Breast epithelium (tissue), 4 donors: ENCODE measurements at regions not wholly inside any gene's neighbourhood (a gene's known extent, or its start where the extent isn't known, plus 50 kb on each side); places are given as distances from the start of the nearest gene placed in this dataset.

ENCODE experiments used
- DNase-seq, 2 donors: peaks; one replicate each; pipeline ENCODE4 v3.0.0-alpha.2; 2019; ENCODE audit warnings: low spot score in 2 of 2
- H3K27ac ChIP-seq, 2 donors: fragments of 200-600 bp; sonication (generic) in 1 of 2; one replicate each; pipeline ENCODE4 v1.5.1; 2016 to 2019; ENCODE audit warnings: mild to moderate bottlenecking in 1 of 2
- H3K27me3 ChIP-seq, 2 donors: fragments of 200-600 bp; sonication (generic) in 1 of 2; one replicate each; pipeline versions ENCODE4 v1.5.1 to v1.6.0; 2017 to 2019; ENCODE audit warnings: control low read depth in 1 of 2, mild to moderate bottlenecking in 1 of 2
- H3K36me3 ChIP-seq: fragments of 200-600 bp; one replicate; pipeline ENCODE4 v1.5.1; 2019
- H3K4me1 ChIP-seq, 2 donors: fragments of 200-600 bp; sonication (generic); one replicate each; pipeline ENCODE4 v1.5.1; 2016 to 2019; ENCODE audit warnings: control low read depth in 1 of 2
- H3K4me3 ChIP-seq, 3 donors: fragments of 200-600 bp; sonication (generic); 1 replicate in 2 of 3; 2 replicates in 1 of 3; pipeline ENCODE4 v1.5.1; 2016 to 2019; ENCODE audit warnings: mild to moderate bottlenecking in 3 of 3, moderate library complexity in 2 of 3
- H3K9me3 ChIP-seq, 2 donors: fragments of 200-600 bp; sonication (generic) in 1 of 2; one replicate each; pipeline ENCODE4 v1.5.1; 2016 to 2019; ENCODE audit warnings: control low read depth in 1 of 2
- CTCF ChIP-seq, 3 donors: fragments of 450-650 bp; IDR thresholded peaks; one replicate each; pipeline ENCODE4 v1.5.1; 2016 to 2017; ENCODE audit warnings: antibody characterized with exemption in 3 of 3, mild to moderate bottlenecking in 3 of 3, moderate library complexity in 3 of 3
- POLR2A ChIP-seq: fragments of 450-650 bp; IDR thresholded peaks from one replicate; pipeline ENCODE4 v1.6.1; 2016; ENCODE audit warnings: antibody characterized with exemption, mild to moderate bottlenecking, moderate library complexity
- POLR2AphosphoS5 ChIP-seq, 3 donors: sonication (generic); formaldehyde crosslinking; IDR thresholded peaks; one replicate each; pipeline ENCODE4 v1.6.1; 2017; ENCODE audit warnings: antibody characterized with exemption in 3 of 3
- intact Hi-C: fragments of 100-400 bp; cut with DNase I; formaldehyde crosslinking; loops from one replicate; pipeline ENCODE4 v1.15.1; 2023; ENCODE audit warnings: low total_unique reads

GRCh38 chr6:118735320-118735719, 83.9 kb upstream of the CEP85L start:
- TF ChIP-seq POLR2A, result no peak
- no peak for TF ChIP-seq POLR2AphosphoS5 (IDR thresholded peaks at IDR 0.05)
- no peak for TF ChIP-seq CTCF (IDR thresholded peaks at IDR 0.05)
- Histone ChIP-seq H3K4me1 (no peaks in the 10 kb centered on the region), H3K4me3 (no peak overlapping the region), H3K9me3 (no peaks in the 10 kb centered on the region), H3K36me3 (no peaks in the 10 kb centered on the region), H3K27me3 (no peaks in the 10 kb centered on the region), H3K27ac (no peak overlapping the region)
- intact Hi-C loops, result no loop called here
- no peak for DNase-seq

- Histone ChIP-seq H3K36me3 (no peaks in the 10 kb centered on the region), H3K4me3 (no peak overlapping the region), H3K27me3 (no peaks in the 10 kb centered on the region), H3K9me3 (no peaks in the 10 kb centered on the region), H3K4me1 (no peaks in the 10 kb centered on the region), H3K27ac (no peak overlapping the region)
- no peak for DNase-seq
- intact Hi-C loops, result no loop called here
- TF ChIP-seq CTCF (IDR thresholded peaks at IDR 0.05), result no peak
- TF ChIP-seq POLR2A, result no peak
- TF ChIP-seq POLR2AphosphoS5 (IDR thresholded peaks at IDR 0.05), result no peak
Observed at GRCh38 chr6:118725944-118726343, 74.6 kb upstream of the CEP85L start.

- no peak overlapping the region for H3K4me3 ChIP-seq
- no peaks in the 10 kb centered on the region for H3K36me3 ChIP-seq
- no peaks in the 10 kb centered on the region for H3K9me3 ChIP-seq
- H3K27ac ChIP-seq, result no peak overlapping the region
- no peaks in the 10 kb centered on the region for H3K27me3 ChIP-seq
- TF ChIP-seq POLR2A, result no peak
- TF ChIP-seq CTCF (IDR thresholded peaks at IDR 0.05), result no peak
- no peak for TF ChIP-seq POLR2AphosphoS5 (IDR thresholded peaks at IDR 0.05)
- intact Hi-C loops, result no loop called here
- H3K4me1 ChIP-seq, result no peaks in the 10 kb centered on the region
- no peak for DNase-seq
Observed at GRCh38 chr6:118724211-118724610, 72.8 kb upstream of the CEP85L start.

- Histone ChIP-seq H3K27ac (no peak overlapping the region), H3K36me3 (no peaks in the 10 kb centered on the region), H3K4me3 (no peak overlapping the region), H3K9me3 (no peaks in the 10 kb centered on the region), H3K4me1 (no peaks in the 10 kb centered on the region), H3K27me3 (no peaks in the 10 kb centered on the region)
- no peak for TF ChIP-seq POLR2AphosphoS5 (IDR thresholded peaks at IDR 0.05)
- no peak for DNase-seq
- intact Hi-C loops, result no loop called here
Observed at GRCh38 chr6:118722829-118723813, 71.7 kb upstream of the CEP85L start.

GRCh38 chr6:118720125-118720473, 68.7 kb upstream of the CEP85L start:
- H3K36me3 ChIP-seq, result no peaks in the 10 kb centered on the region
- H3K27me3 ChIP-seq, result no peaks in the 10 kb centered on the region
- H3K9me3 ChIP-seq, result no peaks in the 10 kb centered on the region
- H3K4me3 ChIP-seq, result no peak overlapping the region
- no peak for TF ChIP-seq CTCF (IDR thresholded peaks at IDR 0.05)
- no peak for TF ChIP-seq POLR2AphosphoS5 (IDR thresholded peaks at IDR 0.05)
- no peak for TF ChIP-seq POLR2A
- no peak for DNase-seq
- H3K27ac ChIP-seq, result no peak overlapping the region
- no peaks in the 10 kb centered on the region for H3K4me1 ChIP-seq
- intact Hi-C loops, result no loop called here
